Glutamatergic neuron (in vitro differentiated cells): ENCODE measurements at regions not wholly inside any gene's neighbourhood (a gene's known extent, or its start where the extent isn't known, plus 50 kb on each side); places are given as distances from the start of the nearest gene placed in this dataset.

ENCODE experiments used
- DNase-seq: peaks from one replicate; pipeline ENCODE4 v3.0.0; 2022
- H3K27ac Mint-ChIP-seq: one replicate; pipeline ENCODE4 v1.8.0; 2020; ENCODE audit warnings: mild to moderate bottlenecking, mixed read lengths, inconsistent platforms; ENCODE audit not compliant: unreplicated experiment
- H3K27me3 Mint-ChIP-seq: one replicate; pipeline ENCODE4 v1.8.0; 2020; ENCODE audit warnings: mild to moderate bottlenecking, moderate library complexity, mixed read lengths, inconsistent platforms; ENCODE audit not compliant: unreplicated experiment
- H3K36me3 Mint-ChIP-seq: one replicate; pipeline ENCODE4 v1.8.0; 2020; ENCODE audit warnings: mild to moderate bottlenecking, mixed read lengths, inconsistent platforms; ENCODE audit not compliant: unreplicated experiment
- H3K4me1 Mint-ChIP-seq: one replicate; pipeline ENCODE4 v1.8.0; 2020; ENCODE audit warnings: mild to moderate bottlenecking, low read depth, mixed read lengths, inconsistent platforms; ENCODE audit not compliant: unreplicated experiment
- H3K4me3 Mint-ChIP-seq: one replicate; pipeline ENCODE4 v1.8.0; 2020; ENCODE audit warnings: mild to moderate bottlenecking, mixed read lengths, inconsistent platforms; ENCODE audit not compliant: unreplicated experiment
- H3K9me3 Mint-ChIP-seq: one replicate; pipeline ENCODE4 v1.8.0; 2020; ENCODE audit warnings: mild to moderate bottlenecking, moderate library complexity, mixed read lengths, inconsistent platforms; ENCODE audit not compliant: unreplicated experiment
- CTCF ChIP-seq: fragments of 200-600 bp; sonication (generic); IDR thresholded peaks from one replicate; pipeline ENCODE4 v1.5.0; 2021; ENCODE audit not compliant: partially characterized antibody, unreplicated experiment

- Mint-ChIP-seq H3K4me1 (no peaks in the 10 kb centered on the region), H3K9me3 (peaks cover 17% of the 10 kb centered on the region), H3K27me3 (peaks cover 1% of the 10 kb centered on the region), H3K36me3 (peaks cover 9% of the 10 kb centered on the region), H3K27ac (no peak overlapping the region), H3K4me3 (no peak overlapping the region)
- DNase-seq: no peak
- no peak for TF ChIP-seq CTCF
These were observed 561.1 kb downstream of the TBC1D22A start for GRCh38 chr22:47323518-47323917.

GRCh38 chr22:47322854-47323253, 560.4 kb downstream of the TBC1D22A start:
- no peak for TF ChIP-seq CTCF
- DNase-seq: no peak
- no peak overlapping the region for H3K4me3 Mint-ChIP-seq
- H3K27me3 Mint-ChIP-seq: peaks cover 1% of the 10 kb centered on the region
- H3K4me1 Mint-ChIP-seq: no peaks in the 10 kb centered on the region
- peaks cover 13% of the 10 kb centered on the region for H3K9me3 Mint-ChIP-seq
- H3K36me3 Mint-ChIP-seq: peaks cover 9% of the 10 kb centered on the region
- H3K27ac Mint-ChIP-seq: no peak overlapping the region

- Mint-ChIP-seq H3K27me3 (peaks cover 1% of the 10 kb centered on the region), H3K36me3 (peaks cover 4% of the 10 kb centered on the region), H3K27ac (no peak overlapping the region), H3K4me1 (no peaks in the 10 kb centered on the region), H3K9me3 (peaks cover 15% of the 10 kb centered on the region), H3K4me3 (no peak overlapping the region)
- DNase-seq: no peak
- TF ChIP-seq CTCF: no peak
These were observed 558.1 kb downstream of the TBC1D22A start for GRCh38 chr22:47320560-47320959.

- no peak for TF ChIP-seq CTCF
- H3K36me3 Mint-ChIP-seq: no peaks in the 10 kb centered on the region
- H3K27me3 Mint-ChIP-seq: peaks cover 1% of the 10 kb centered on the region
- H3K9me3 Mint-ChIP-seq: peaks cover 6% of the 10 kb centered on the region
- no peak overlapping the region for H3K27ac Mint-ChIP-seq
- H3K4me1 Mint-ChIP-seq: no peaks in the 10 kb centered on the region
- DNase-seq: no peak
- no peak overlapping the region for H3K4me3 Mint-ChIP-seq
These were observed 555.7 kb downstream of the TBC1D22A start for GRCh38 chr22:47318041-47318737.

- no peaks in the 10 kb centered on the region for H3K4me1 Mint-ChIP-seq
- TF ChIP-seq CTCF: no peak
- H3K27me3 Mint-ChIP-seq: peaks cover 1% of the 10 kb centered on the region
- peaks cover 8% of the 10 kb centered on the region for H3K9me3 Mint-ChIP-seq
- H3K27ac Mint-ChIP-seq: no peak overlapping the region
- no peak overlapping the region for H3K4me3 Mint-ChIP-seq
- DNase-seq: no peak
- no peaks in the 10 kb centered on the region for H3K36me3 Mint-ChIP-seq
These were observed 553.5 kb downstream of the TBC1D22A start for GRCh38 chr22:47315862-47316419.
